Transverse colon (tissue), 4 donors: ENCODE measurements at regions not wholly inside any gene's neighbourhood (a gene's known extent, or its start where the extent isn't known, plus 50 kb on each side); places are given as distances from the start of the nearest gene placed in this dataset.

ENCODE experiments used
- DNase-seq: peaks from one replicate; pipeline ENCODE4 v3.0.0-alpha.2; 2019
- H3K27ac ChIP-seq, 4 donors: fragments of 200-600 bp; sonication (generic); 2 replicates each; pipeline ENCODE4 v1.5.1; 2016 to 2018; ENCODE audit warnings: inconsistent platforms in 4 of 4
- H3K27me3 ChIP-seq: fragments of 200-600 bp; sonication (generic); 2 replicates; pipeline ENCODE4 v1.5.1; 2017; ENCODE audit warnings: inconsistent platforms
- H3K36me3 ChIP-seq, 4 donors: fragments of 200-600 bp; sonication (generic); 2 replicates each; pipeline ENCODE4 v1.5.1; 2017 to 2019; ENCODE audit warnings: inconsistent platforms in 4 of 4
- H3K4me1 ChIP-seq, 4 donors: fragments of 200-600 bp; sonication (generic); 2 replicates each; pipeline ENCODE4 v1.5.1; 2017 to 2020; ENCODE audit warnings: inconsistent platforms in 4 of 4
- H3K4me3 ChIP-seq, 4 donors: fragments of 200-600 bp; sonication (generic); 1 replicate in 1 of 4; 2 replicates in 3 of 4; pipeline versions ENCODE4 v1.5.1 to v1.6.1; 2017 to 2019; ENCODE audit warnings: inconsistent platforms in 4 of 4
- H3K9me3 ChIP-seq, 2 donors: fragments of 200-600 bp; sonication (generic); 2 replicates each; pipeline ENCODE4 v1.5.1; 2017 to 2019; ENCODE audit warnings: inconsistent platforms in 2 of 2
- EP300 ChIP-seq: sonication (generic); formaldehyde crosslinking; IDR thresholded peaks from one replicate; pipeline ENCODE4 v1.6.1; 2017; ENCODE audit warnings: antibody characterized with exemption, low read depth
- POLR2A ChIP-seq: fragments of 450-650 bp; IDR thresholded peaks from one replicate; pipeline ENCODE4 v1.6.1; 2016; ENCODE audit warnings: antibody characterized with exemption, mild to moderate bottlenecking, moderate library complexity
- POLR2AphosphoS5 ChIP-seq, 3 donors: sonication (generic); formaldehyde crosslinking; IDR thresholded peaks; one replicate each; pipeline ENCODE4 v1.6.1; 2016; ENCODE audit warnings: antibody characterized with exemption in 3 of 3
- WGBS, 2 donors: methylation state at CpG; one replicate each; pipeline ENCODE4 v1.1.5; 2018; ENCODE audit warnings: low coverage in 1 of 2; 5-methylcytosine and 5-hydroxymethylcytosine counted together
- in situ Hi-C, 4 donors: fragments of 200-750 bp; cut with MboI; loops; one replicate each; pipeline versions ENCODE4 v1.15.0 to v1.15.1; 2017; ENCODE audit warnings: low sequenced_read_pairs in 3 of 4, low pct_ligation_motif_present in 1 of 4, low pct_unique_long_range_greater_than_20kb in 1 of 4
- intact Hi-C: fragments of 100-400 bp; cut with DNase I; formaldehyde crosslinking; loops from one replicate; pipeline ENCODE4 v1.15.1; 2023; ENCODE audit warnings: low total_unique reads
- TF ChIP-seq, protein P1 (sequence below), 5 experiments: fragments of 200-600 bp in 3 of 5; fragments of 450-650 bp in 2 of 5; sonication (generic) in 3 of 5; IDR thresholded peaks; 1 replicate in 2 of 5; 2 replicates in 3 of 5; pipeline ENCODE4 v1.5.1; 2016 to 2017; ENCODE audit warnings: antibody characterized with exemption in 5 of 5, inconsistent platforms in 3 of 5, mild to moderate bottlenecking in 2 of 5, moderate library complexity in 1 of 5

DNA sequence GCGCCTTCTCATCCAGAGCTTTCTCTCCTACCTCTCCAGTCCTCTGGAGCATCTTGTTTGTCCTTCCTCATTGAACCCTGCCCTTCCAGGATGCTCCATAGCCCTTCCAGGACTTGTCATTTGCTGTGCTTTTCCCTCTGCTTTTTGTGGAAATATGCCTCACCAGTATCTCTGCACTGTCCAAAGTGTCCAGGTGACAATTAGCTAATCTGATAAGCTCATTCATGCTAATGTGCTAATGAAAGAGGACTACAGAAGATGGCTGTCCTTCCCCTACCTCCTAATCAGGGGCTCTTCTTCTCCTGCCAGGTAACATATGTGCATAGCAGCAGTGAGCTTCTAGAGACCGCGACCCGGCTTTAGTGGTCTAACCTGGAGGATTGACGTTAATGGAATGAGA, 58.4 kb upstream of the OTX2 start:
- no peak overlapping the region for H3K27ac ChIP-seq
- 88 to 95% methylated on average over 5 of the region's 5 CpGs for WGBS, 2 donors
- H3K4me3 ChIP-seq: no peak overlapping the region
- no peaks in the 10 kb centered on the region for H3K9me3 ChIP-seq
- H3K27me3 ChIP-seq: no peaks in the 10 kb centered on the region
- intact Hi-C loops (no loop called here), in situ Hi-C loops (no loop called here)
- H3K4me1 ChIP-seq: no peaks in the 10 kb centered on the region
- TF ChIP-seq EP300 (no peak), POLR2AphosphoS5 (IDR thresholded peaks at IDR 0.05) (no peak), POLR2A (no peak)
- TF ChIP-seq, protein P1, sequence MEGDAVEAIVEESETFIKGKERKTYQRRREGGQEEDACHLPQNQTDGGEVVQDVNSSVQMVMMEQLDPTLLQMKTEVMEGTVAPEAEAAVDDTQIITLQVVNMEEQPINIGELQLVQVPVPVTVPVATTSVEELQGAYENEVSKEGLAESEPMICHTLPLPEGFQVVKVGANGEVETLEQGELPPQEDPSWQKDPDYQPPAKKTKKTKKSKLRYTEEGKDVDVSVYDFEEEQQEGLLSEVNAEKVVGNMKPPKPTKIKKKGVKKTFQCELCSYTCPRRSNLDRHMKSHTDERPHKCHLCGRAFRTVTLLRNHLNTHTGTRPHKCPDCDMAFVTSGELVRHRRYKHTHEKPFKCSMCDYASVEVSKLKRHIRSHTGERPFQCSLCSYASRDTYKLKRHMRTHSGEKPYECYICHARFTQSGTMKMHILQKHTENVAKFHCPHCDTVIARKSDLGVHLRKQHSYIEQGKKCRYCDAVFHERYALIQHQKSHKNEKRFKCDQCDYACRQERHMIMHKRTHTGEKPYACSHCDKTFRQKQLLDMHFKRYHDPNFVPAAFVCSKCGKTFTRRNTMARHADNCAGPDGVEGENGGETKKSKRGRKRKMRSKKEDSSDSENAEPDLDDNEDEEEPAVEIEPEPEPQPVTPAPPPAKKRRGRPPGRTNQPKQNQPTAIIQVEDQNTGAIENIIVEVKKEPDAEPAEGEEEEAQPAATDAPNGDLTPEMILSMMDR (IDR thresholded peaks at IDR 0.05): no peak
- DNase-seq: no peak
- no peaks in the 10 kb centered on the region for H3K36me3 ChIP-seq

DNA sequence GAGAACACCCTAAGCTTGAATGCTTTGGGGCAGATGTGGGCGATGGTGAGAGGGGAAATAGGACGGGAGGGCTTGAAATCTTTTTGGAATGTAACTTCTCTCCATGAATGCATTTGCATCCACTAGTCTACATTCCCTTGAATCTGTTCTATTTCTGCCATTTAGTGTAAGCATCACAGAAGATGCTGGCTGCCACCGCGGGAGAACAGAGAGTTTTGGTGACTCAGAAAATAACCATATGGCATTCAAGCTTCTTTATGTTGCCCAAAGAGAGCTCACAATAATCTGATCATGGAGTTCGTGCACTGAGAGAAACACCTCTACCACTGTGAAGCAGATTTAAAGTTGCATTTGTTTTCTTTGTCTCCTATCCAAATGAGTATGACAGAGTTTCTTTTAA, 52.6 kb upstream of the OTX2 start:
- Histone ChIP-seq H3K27me3 (no peaks in the 10 kb centered on the region), H3K4me1 (peaks cover 0 to 4% (median 0%) of the 10 kb centered on the region in 4 donors), H3K27ac (no peak overlapping the region), H3K36me3 (no peaks in the 10 kb centered on the region), H3K4me3 (no peak overlapping the region), H3K9me3 (no peaks in the 10 kb centered on the region)
- intact Hi-C loops (no loop called here), in situ Hi-C loops (no loop called here)
- TF ChIP-seq POLR2AphosphoS5 (IDR thresholded peaks at IDR 0.05) (no peak), POLR2A (no peak), EP300 (no peak)
- TF ChIP-seq, protein P1 (IDR thresholded peaks at IDR 0.05): no peak
- 77 to 81% methylated on average over 5 of the region's 5 CpGs for WGBS, 2 donors
- DNase-seq: no peak

DNA sequence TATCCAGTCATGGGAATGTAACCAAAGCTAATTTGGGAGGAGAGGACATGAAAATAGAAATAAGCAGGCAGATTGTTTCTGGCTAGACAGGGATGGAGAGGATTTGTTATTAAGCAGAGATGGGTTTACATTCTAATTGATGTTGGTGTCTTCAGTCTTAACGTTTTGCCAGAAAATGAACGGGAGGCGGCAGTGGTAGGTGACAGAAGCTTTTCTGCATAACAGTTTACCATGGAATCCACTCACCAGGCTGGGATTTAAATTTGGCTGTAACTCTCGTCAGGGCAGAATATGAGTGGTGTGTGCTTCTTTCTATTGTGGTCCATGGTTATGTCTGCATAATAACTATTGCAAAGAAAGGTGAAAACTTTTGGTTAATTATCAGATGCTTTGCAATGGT, 50.2 kb upstream of the OTX2 start:
- in situ Hi-C loops: no loop called here
- no peak for DNase-seq
- H3K27me3 ChIP-seq: no peaks in the 10 kb centered on the region
- WGBS, 2 donors: 40 to 57% methylated on average over 1 to 4 of the region's 4 CpGs
- no peak overlapping the region for H3K4me3 ChIP-seq
- intact Hi-C loops: no loop called here
- H3K27ac ChIP-seq: no peak overlapping the region
- peaks cover 0 to 10% (median 4%) of the 10 kb centered on the region in 4 donors for H3K4me1 ChIP-seq
- H3K36me3 ChIP-seq: no peaks in the 10 kb centered on the region
- no peaks in the 10 kb centered on the region for H3K9me3 ChIP-seq
- no peak for TF ChIP-seq POLR2AphosphoS5 (IDR thresholded peaks at IDR 0.05)
- no peak for TF ChIP-seq POLR2A
- TF ChIP-seq EP300: no peak
- TF ChIP-seq, protein P1 (IDR thresholded peaks at IDR 0.05): no peak
